IPS-18c (cell line): ENCODE measurements at regions not wholly inside any gene's neighbourhood (a gene's known extent, or its start where the extent isn't known, plus 50 kb on each side); places are given as distances from the start of the nearest gene placed in this dataset.

Experiments
- H3K4me3 ChIP-seq: 2 replicates; pipeline ENCODE4 v1.7.0; 2013; ENCODE audit warnings: low read depth, mild to moderate bottlenecking, low read length, moderate library complexity; ENCODE audit not compliant: insufficient read depth
- H3K9me3 ChIP-seq: one replicate; pipeline ENCODE4 v1.6.1; 2013; ENCODE audit warnings: mild to moderate bottlenecking, low read length, moderate library complexity; ENCODE audit not compliant: control insufficient read depth, insufficient read depth

DNA sequence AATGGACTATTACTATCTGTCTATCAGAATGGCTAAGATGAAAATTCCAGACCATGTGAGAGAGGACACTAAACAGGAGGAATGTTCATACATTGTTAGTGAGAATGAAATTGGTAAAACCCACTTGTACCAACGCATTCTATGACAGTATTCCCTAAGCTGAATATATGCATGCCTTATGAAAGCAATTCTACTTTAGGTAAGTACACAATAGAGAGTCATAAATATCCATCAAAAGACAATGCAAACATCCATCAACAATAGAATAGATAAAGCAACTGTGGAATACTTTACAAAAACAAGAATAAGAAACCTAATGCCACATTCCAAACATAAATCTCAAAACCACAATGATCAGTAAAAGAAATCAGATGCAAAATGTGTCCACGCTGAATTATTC lies 529.3 kb downstream of the ANKRD50 start:
- no peaks in the 10 kb centered on the region for H3K9me3 ChIP-seq
- H3K4me3 ChIP-seq = no peak overlapping the region

DNA sequence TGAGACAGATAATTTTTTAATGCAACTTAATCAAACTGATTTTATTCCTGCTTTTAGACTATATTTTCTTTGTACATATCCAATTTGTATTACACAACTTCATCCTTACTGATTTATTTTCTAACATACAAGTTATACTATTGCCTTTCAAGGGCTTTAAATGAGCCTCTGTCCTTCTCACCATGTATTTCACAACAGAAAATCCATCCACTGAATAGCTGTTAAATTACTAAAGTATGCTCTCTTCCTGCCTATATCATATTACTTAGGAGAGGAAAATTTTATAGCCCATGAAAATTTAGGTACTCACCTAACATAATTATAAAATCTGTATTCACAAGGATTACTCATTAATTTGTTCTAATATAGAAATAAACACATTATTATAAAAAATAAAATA lies 528.6 kb downstream of the ANKRD50 start:
- no peaks in the 10 kb centered on the region for H3K9me3 ChIP-seq
- no peak overlapping the region for H3K4me3 ChIP-seq

DNA sequence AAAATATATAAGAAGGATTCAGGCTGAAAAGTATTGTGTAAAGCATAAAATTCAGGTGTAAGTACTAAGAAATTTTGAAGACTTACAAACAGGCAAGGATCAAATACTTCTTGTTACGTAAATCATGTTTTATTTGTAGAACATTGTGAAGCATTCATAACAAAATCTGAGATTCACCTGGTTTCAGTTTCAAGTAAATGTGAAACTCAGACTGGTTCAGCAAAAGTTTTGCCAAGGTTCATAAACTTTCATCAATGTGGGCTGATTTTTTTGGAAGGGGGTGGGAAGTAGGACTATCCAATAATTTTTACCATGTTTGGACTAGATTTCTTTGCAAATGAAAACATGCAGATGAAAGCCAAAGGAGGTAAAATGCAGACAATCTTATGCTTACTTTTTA lies 527.7 kb downstream of the ANKRD50 start:
- H3K9me3 ChIP-seq = no peaks in the 10 kb centered on the region
- H3K4me3 ChIP-seq = no peak overlapping the region

DNA sequence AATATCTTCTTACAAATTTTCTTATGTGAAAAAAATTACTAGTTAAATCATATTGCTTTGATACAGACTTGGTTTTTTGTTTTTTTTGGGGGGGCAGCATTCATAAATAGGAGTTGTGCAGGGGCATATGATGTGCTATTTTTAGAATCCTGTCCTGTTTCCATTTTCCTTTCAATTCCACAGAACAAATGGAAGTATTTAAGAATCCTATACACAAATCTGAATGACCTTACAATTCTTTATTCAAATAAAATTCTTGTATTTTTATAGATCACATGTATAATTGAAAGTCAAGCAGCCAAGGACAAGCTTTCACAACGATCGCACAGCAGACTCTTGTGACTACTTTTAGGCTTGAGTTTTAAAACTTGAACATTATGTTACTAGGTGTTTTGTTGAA lies 523.9 kb downstream of the ANKRD50 start:
- H3K4me3 ChIP-seq = no peak overlapping the region
- H3K9me3 ChIP-seq = no peaks in the 10 kb centered on the region

DNA sequence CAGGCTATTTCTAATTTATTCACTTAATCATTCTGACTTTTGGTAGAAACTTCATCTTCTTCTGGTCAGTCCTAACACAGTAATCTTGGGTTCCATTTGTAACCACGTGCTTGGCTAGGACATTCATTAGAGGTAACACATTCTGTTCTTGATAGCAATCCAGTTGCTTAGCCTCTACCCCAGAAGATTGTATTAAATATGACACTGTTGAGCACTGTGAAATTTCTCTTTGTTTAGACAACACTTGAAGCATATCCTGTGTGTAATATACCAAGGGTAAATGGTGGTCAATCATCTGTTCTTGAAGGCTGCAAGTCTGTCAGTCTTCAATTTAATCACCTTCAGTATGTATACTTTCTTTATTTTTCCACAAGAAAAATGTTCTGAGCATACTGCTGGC lies 523.0 kb downstream of the ANKRD50 start:
- Histone ChIP-seq H3K9me3 (no peaks in the 10 kb centered on the region), H3K4me3 (no peak overlapping the region)

DNA sequence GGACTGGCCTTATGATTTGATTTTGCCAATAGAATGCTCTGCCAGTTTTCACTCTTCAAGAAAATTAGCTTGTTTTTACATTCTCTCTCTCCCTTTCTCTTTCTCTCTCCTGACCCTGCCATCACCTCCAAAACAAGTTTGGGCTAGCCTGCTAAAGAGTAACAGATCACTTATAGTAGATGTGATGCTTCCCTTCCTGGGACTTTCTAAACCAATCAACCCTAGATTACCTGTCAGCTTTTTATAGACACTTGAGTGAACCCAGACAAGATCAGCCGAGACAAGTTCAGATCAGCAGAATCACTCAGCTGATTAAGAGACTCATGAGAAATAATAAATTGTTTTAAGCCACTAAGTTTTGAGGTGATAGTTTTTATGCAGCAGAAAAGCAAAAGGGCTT lies 521.2 kb downstream of the ANKRD50 start:
- H3K4me3 ChIP-seq = no peak overlapping the region
- no peaks in the 10 kb centered on the region for H3K9me3 ChIP-seq

DNA sequence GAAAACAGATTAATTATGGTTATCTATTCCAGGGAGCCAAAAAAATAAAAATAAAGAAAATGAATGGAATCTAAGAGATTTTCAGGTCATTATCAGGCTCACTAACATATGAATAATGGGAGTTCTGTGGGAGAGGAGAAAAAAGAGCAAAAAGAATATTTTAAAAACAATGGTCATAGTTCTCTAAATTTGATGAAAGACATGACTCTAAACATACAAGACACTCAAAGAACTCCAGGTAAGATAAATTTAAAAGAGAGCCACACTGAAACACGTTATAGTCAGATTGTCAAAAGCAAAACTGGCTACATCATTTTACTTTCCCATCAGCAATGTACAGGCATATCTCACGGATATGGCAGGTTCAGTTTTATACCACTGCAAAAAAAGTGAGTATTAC lies 520.0 kb downstream of the ANKRD50 start:
- Histone ChIP-seq H3K4me3 (no peak overlapping the region), H3K9me3 (no peaks in the 10 kb centered on the region)

DNA sequence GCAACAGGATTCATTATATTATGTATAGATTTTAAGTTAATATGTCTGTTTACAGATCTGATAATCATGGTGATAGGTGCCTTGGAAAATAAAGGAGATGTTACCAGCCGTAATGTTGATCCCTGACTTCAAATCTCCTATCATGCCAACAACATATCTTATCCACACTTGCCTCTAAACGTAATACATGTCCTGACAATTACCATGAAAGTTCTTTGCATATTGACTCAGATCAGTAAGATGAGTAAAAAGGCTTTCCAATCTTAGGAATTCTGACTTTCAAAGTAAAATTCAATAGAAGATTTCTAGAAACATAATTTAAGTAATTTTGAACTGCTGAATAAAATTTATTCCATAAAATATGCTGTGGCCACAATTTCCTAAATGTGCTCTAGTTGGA lies 513.3 kb downstream of the ANKRD50 start:
- Histone ChIP-seq H3K4me3 (no peak overlapping the region), H3K9me3 (no peaks in the 10 kb centered on the region)

DNA sequence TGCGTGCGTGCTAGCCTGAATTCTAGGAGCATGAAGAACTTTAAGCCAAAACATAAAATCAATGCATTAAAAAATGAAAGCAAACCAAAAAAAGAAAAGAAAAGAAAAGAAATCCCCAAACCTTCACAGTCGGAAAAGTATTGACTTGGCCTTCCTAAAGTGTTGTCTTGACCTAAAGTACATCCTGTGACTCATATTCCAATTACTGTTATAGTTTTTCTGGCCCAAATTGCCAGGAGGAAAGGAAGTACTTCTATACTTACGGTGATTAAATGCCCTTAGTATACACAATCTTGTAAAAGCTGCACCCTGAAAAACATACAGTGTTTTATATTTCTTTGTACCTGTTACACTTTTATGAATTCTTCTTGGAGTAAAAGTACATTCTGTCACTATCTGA lies 512.8 kb downstream of the ANKRD50 start:
- Histone ChIP-seq H3K4me3 (no peak overlapping the region), H3K9me3 (no peaks in the 10 kb centered on the region)

DNA sequence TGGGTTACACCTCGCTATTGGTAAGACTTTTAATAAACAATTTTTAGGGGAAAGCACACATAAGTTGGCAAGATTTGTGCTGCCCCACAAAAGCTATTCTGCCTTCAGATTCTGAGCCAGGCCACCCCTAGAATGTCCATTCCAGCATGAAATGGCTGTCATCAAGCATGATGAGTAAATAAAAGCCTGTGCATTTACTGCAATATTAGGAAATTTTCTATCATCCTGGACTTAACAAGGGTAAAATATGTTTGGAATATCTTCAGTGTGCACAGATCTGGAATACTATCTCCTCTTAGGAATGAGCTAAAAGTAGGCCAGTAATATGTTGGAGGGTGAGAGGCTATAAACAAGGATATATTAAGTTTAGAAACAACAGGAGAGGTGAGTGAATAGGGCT lies 510.9 kb downstream of the ANKRD50 start:
- no peak overlapping the region for H3K4me3 ChIP-seq
- no peaks in the 10 kb centered on the region for H3K9me3 ChIP-seq

DNA sequence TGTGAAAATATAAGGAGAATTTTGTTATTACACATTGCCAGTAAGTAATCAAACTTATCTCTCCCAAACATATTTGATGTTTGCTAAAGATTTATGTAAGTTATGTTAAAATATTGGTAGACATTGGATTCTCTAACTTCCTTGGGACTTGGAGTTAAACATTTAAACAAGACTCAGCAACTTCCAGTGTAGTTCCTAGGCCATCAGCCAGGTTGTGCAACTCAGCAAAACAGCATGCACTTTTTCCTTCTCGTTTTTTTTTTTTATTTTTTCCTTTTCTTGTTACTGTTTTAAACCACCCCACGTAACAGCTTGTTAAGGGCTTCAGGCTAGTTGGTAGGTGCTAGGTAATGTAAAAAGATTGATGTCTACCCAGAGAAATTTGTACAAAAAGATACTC lies 510.4 kb downstream of the ANKRD50 start:
- H3K4me3 ChIP-seq = no peak overlapping the region
- H3K9me3 ChIP-seq = no peaks in the 10 kb centered on the region

DNA sequence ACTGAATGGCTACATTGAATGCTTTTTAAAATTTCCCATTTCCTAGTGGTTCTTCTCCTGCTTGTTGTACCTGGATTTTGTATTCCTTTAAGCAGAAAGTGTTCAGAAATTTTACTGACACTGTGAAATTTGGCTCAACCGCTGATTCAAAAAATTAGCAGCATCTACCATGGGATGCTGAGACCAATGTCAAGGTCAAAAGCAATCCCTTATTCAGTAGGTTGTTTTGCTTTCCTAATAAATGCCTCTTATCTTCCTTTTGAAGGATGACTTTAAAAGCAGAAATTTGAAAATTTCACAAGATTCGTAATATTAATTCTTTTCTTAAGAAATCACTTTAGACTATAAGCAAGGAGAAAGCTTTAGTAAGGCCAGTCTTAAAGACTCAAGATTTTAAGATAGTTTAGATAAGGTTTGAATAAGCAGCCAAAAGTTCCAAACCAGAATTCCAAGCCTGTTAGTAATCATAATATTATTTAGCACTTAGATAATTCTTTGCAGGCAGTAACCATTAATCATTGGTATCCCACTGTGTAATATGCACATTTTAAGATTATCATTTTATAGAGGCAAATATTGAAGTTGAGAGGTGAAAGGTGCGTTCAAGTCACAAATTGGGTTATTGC lies 508.8 kb downstream of the ANKRD50 start:
- no peak overlapping the region for H3K4me3 ChIP-seq
- no peaks in the 10 kb centered on the region for H3K9me3 ChIP-seq

DNA sequence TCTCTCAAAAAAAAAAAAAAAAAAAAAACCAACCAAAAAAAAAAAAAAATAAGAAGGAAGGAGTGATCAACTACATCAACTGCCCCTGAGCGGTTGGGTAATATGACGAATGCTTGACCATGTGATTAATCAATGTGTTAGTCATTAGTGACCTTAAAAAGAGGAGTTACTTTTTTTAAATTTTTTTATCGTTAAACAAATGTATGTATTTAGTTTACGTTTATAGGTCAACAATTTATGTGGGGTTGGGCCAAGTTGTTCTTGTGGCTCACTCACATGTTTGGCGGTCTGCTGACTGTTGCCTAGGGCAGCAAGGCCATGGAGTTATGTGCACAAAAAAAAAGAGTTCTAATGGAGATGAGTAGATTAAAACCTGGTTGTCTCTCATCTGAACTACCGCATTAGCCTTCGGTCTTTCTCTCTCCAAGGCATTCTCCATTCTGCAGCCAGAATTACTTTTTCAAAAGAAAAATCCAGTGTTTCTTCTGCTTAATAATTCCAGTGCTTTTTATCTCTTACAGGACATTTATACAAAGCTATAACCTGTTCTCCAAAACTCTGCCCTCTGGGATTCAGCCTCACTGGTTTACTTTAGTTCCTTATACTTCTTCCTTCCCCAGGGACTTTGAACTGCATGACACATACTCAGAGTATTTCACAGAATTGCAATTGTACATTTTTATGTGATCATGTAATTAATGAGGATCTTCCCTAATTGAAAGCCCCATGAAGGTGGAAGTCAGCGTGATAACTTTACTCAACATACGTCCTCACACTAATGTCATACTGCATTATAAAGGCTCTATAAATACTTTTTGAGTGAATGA lies 505.5 kb downstream of the ANKRD50 start:
- H3K4me3 ChIP-seq = no peak overlapping the region
- no peaks in the 10 kb centered on the region for H3K9me3 ChIP-seq

DNA sequence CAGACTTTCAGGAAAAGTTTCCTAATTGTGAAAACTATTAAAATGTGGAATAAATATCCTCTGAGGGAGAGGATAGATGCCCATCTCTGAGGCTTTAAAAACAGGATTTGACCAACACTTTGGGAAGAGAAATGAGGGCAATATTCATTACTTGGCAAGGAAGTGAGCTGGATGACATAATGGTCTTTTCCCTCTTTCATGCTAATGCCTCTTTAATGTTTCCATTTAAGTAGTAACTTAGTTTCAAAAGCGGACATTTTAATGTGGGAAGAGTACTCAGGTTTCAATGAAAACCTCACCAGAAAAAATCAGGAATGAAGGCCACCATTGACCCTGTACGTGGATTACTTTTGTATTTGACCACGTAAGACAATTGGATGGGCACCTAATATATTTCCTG lies 503.3 kb downstream of the ANKRD50 start:
- Histone ChIP-seq H3K4me3 (no peak overlapping the region), H3K9me3 (no peaks in the 10 kb centered on the region)

DNA sequence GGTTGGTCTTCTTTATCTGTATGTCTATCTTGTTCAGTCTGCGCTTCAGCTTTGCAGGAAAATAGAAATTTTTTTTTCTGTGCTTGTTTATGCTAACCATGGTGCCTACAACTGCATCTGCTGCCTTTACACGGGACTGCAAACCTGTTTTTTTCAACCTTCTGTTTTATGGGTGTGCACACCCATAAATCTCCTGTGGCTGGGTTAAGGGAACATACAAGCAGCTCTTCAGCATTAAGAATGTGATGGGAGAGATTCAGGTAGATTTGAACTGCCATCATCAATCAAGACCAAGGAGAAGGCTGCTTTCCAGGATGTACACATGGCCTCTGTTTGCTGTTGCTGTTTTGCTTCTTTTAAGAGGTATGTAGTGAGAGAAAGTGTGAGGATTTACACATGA lies 502.9 kb downstream of the ANKRD50 start:
- no peaks in the 10 kb centered on the region for H3K9me3 ChIP-seq

DNA sequence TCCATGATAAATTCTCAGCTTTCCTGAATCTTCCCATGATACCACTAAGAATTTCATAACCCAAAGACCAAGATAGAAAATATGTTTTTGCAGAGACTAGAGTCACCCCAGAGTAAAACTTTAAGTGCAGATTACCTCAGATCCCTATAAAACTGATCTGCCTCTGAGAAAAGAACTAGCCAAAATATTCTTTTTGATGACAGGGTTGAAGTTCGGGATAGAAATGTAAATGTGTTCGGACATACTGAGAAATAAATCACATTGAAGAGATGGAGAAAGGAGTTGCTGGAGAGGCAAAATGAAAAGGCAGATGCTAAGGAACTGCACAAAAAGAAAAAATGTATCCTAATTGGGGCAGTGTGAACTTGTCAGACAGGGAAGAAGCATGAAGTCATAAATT lies 501.8 kb downstream of the ANKRD50 start:
- Histone ChIP-seq H3K4me3 (no peak overlapping the region), H3K9me3 (no peaks in the 10 kb centered on the region)

More for the DNA sequence above, 502.9 kb downstream of the ANKRD50 start:
- no peak overlapping the region for H3K4me3 ChIP-seq

DNA sequence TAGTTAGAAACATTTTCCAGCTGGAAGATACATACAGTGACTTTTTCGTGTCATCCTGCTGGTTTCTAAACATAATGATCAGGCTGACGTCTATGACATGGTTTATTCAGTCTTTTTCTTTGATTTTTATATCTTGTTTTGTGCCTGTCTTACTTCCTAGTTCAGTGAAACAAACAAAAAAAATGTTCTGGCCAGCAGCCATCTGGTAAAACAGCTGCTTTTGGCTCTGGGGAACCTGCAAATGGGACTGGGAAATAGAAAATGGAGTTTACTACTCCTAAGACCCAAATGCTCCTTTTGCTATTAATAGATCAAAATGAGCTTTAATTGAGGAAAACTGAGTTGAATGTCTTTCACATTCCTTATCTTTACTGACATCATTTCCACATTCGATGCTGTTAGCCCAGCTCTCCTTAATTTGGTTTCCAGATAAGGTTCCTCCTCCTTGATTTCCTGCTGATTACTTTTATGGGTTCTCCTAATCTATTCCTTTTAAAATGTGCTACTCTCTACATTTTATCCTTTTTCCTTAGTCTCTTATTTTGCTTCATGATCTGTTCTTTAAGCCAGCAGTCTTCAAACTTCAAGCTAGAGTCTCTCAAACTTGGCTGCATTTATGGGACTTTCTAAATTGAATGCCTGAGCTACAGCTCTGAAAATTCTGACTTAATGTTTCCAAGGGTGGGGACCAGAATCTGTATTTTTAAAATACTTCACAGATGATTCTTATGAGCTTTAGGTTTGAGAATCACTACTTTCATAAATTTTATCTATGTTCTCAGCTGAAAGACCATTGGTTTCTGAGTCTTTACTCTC lies 499.5 kb downstream of the ANKRD50 start:
- H3K4me3 ChIP-seq = no peak overlapping the region
- H3K9me3 ChIP-seq = no peaks in the 10 kb centered on the region

DNA sequence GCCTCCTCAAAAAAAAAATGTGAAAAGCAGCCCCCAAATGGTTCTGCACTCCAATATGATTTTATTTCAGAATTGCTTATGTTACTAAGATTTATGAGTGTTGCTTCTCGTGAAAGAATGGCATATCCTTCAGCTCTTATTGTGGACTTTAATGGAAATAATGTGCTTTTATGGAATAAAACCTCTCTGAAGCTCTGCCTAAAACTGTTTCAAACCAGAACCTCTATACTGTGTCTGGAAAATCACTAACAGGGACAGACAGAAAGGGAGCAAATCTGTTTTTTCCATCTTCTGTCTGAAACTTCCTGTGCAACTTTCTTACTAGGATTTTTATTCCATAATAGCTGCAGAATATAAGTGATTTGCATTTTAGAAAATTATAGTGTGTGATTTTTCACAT lies 493.1 kb downstream of the ANKRD50 start:
- Histone ChIP-seq H3K4me3 (no peak overlapping the region), H3K9me3 (no peaks in the 10 kb centered on the region)
